IMR-90 (cell line): ENCODE measurements at regions not wholly inside any gene's neighbourhood (a gene's known extent, or its start where the extent isn't known, plus 50 kb on each side); places are given as distances from the start of the nearest gene placed in this dataset.

Experiments
- ATAC-seq: fragments of 200-7000 bp; cut with Tn5 transposase; 2 replicates; pipeline ENCODE4 v1.9.1; 2020; ENCODE audit warnings: low read depth, mild to moderate bottlenecking, moderate library complexity
- BruUV-seq: library from RNA; stranded (reverse); fragments of 400-500 nt; replicated peaks from 2 replicates; lab custom pipeline; 2021; lab: Mats Ljungman, UMichigan
- CTCF ChIA-PET: fragments of 300-600 bp; formaldehyde crosslinking; extraction: SDS; loops from one replicate; lab custom pipeline; 2021; ENCODE audit warnings: antibody characterized with exemption; lab: Yijun Ruan, JAX
- POLR2A ChIA-PET: fragments of 300-600 bp; sonication (Branson Sonifier 250); formaldehyde crosslinking; loops from one replicate; lab custom pipeline; 2022; ENCODE audit warnings: antibody characterized with exemption; ENCODE audit not compliant: unreplicated experiment; lab: Charles Lee
- DNase-seq: peaks from one replicate; pipeline ENCODE4 v3.0.0; 2013
- H2AFZ ChIP-seq: replicated peaks from 2 replicates; pipeline ENCODE3; 2013; ENCODE audit warnings: low read length, mild to moderate bottlenecking; ENCODE audit not compliant: poor library complexity
- H2AK5ac ChIP-seq: 2 replicates; pipeline ENCODE4 v1.6.1; 2013; ENCODE audit warnings: low read depth, low read length, inconsistent platforms
- H2AK9ac ChIP-seq: replicated peaks from 2 replicates; pipeline ENCODE3; 2013; ENCODE audit warnings: mild to moderate bottlenecking, low read depth, low read length, moderate library complexity; ENCODE audit not compliant: poor library complexity
- H2BK120ac ChIP-seq: 2 replicates; pipeline ENCODE4 v1.6.1; 2013; ENCODE audit warnings: low read depth, low read length, inconsistent platforms
- H2BK15ac ChIP-seq: 3 replicates; pipeline ENCODE4 v1.6.1; 2013; ENCODE audit warnings: low read depth, low read length, inconsistent platforms
- H2BK20ac ChIP-seq: 2 replicates; pipeline ENCODE4 v1.6.1; 2013; ENCODE audit warnings: low read depth, mild to moderate bottlenecking, inconsistent platforms, low read length, moderate library complexity
- H2BK5ac ChIP-seq: 2 replicates; pipeline ENCODE4 v1.6.1; 2013; ENCODE audit warnings: mild to moderate bottlenecking, low read depth, low read length, inconsistent platforms; ENCODE audit not compliant: poor library complexity, severe bottlenecking
- H3K14ac ChIP-seq: replicated peaks from 2 replicates; pipeline ENCODE4 v1.6.1; 2013; ENCODE audit warnings: low read depth, low read length, inconsistent platforms
- H3K18ac ChIP-seq: 2 replicates; pipeline ENCODE4 v1.6.1; 2013; ENCODE audit warnings: low read depth, low read length, control low read depth
- H3K23ac ChIP-seq: 2 replicates; pipeline ENCODE4 v1.6.1; 2013; ENCODE audit warnings: low read depth, low read length, inconsistent platforms
- H3K27ac ChIP-seq: 2 replicates; pipeline ENCODE4 v1.5.1; 2013; ENCODE audit warnings: mild to moderate bottlenecking, control low read depth, low read length; ENCODE audit not compliant: insufficient read depth
- H3K27me3 ChIP-seq: 2 replicates; pipeline ENCODE4 v1.6.1; 2013; ENCODE audit warnings: low read length; ENCODE audit not compliant: control insufficient read depth, insufficient read depth
- H3K36me3 ChIP-seq: 2 replicates; pipeline ENCODE4 v1.6.1; 2013; ENCODE audit warnings: low read length, mixed read lengths; ENCODE audit not compliant: control insufficient read depth, insufficient read depth
- H3K4ac ChIP-seq: 2 replicates; pipeline ENCODE4 v1.6.1; 2013; ENCODE audit warnings: low read depth, low read length, inconsistent platforms
- H3K4me1 ChIP-seq: 2 replicates; pipeline ENCODE4 v1.6.1; 2013; ENCODE audit warnings: low read length, mixed read lengths; ENCODE audit not compliant: control insufficient read depth, insufficient read depth
- H3K4me2 ChIP-seq: 2 replicates; pipeline ENCODE4 v1.6.1; 2013; ENCODE audit warnings: low read depth, mild to moderate bottlenecking, control low read depth, low read length, moderate library complexity
- H3K4me3 ChIP-seq: 2 replicates; pipeline ENCODE4 v1.5.1; 2013; ENCODE audit warnings: low read depth, mild to moderate bottlenecking, control low read depth, low read length, moderate library complexity; ENCODE audit not compliant: insufficient read depth
- H3K56ac ChIP-seq: 2 replicates; pipeline ENCODE4 v1.6.1; 2013; ENCODE audit warnings: low read length, inconsistent platforms; ENCODE audit not compliant: insufficient read depth; ENCODE audit errors: extremely low read depth
- H3K79me1 ChIP-seq, 2 experiments: 2 replicates each; pipeline ENCODE4 v1.6.1; 2013; ENCODE audit warnings: low read length in 2 of 2, inconsistent platforms in 1 of 2, low read depth in 1 of 2
- H3K9ac ChIP-seq: 2 replicates; pipeline ENCODE4 v1.6.1; 2013; ENCODE audit warnings: low read depth, low read length, control low read depth
- H3K9me1 ChIP-seq: 2 replicates; pipeline ENCODE4 v1.6.1; 2013; ENCODE audit warnings: low read length, inconsistent platforms; ENCODE audit not compliant: insufficient read depth
- H3K9me3 ChIP-seq: 2 replicates; pipeline ENCODE4 v1.6.1; 2013; ENCODE audit warnings: low read length; ENCODE audit not compliant: control insufficient read depth, insufficient read depth
- H4K20me1 ChIP-seq: 2 replicates; pipeline ENCODE4 v1.6.1; 2013; ENCODE audit warnings: low read length, inconsistent platforms; ENCODE audit not compliant: insufficient read depth
- H4K5ac ChIP-seq: 2 replicates; pipeline ENCODE4 v1.6.1; 2013; ENCODE audit warnings: mild to moderate bottlenecking, low read depth, low read length, control low read depth
- H4K8ac ChIP-seq, 2 experiments: 2 replicates each; pipeline ENCODE4 v1.6.1; 2013; ENCODE audit warnings: low read depth in 2 of 2, low read length in 2 of 2, control low read depth in 1 of 2, inconsistent platforms in 1 of 2
- H4K91ac ChIP-seq: 2 replicates; pipeline ENCODE4 v1.6.1; 2013; ENCODE audit warnings: low read depth, low read length, inconsistent platforms; ENCODE audit not compliant: insufficient read depth
- CHD1 ChIP-seq: IDR thresholded peaks from 2 replicates; pipeline ENCODE4 v1.6.1; 2012; ENCODE audit warnings: low read depth, low read length, improper control_type of control experiment
- CTCF ChIP-seq: conservative IDR thresholded peaks from 2 replicates; pipeline ENCODE4 v1.5.1; 2012; ENCODE audit warnings: mild to moderate bottlenecking, low read depth, low read length, improper control_type of control experiment
- ELK1 ChIP-seq: fragments of 150-350 bp; IDR thresholded peaks from 2 replicates; pipeline ENCODE4 v1.6.1; 2016; ENCODE audit warnings: low read depth, mild to moderate bottlenecking, low read length, moderate library complexity, borderline replicate concordance
- MAZ ChIP-seq: IDR thresholded peaks from 2 replicates; pipeline ENCODE4 v1.6.1; 2012; ENCODE audit warnings: low read depth, mild to moderate bottlenecking, low read length, improper control_type of control experiment, moderate library complexity, borderline replicate concordance
- SMC3 ChIP-seq: fragments of 150-350 bp; IDR thresholded peaks from 2 replicates; pipeline ENCODE4 v1.6.1; 2016; ENCODE audit warnings: low read depth, mild to moderate bottlenecking, antibody characterized with exemption, low read length, moderate library complexity
- USF2 ChIP-seq: fragments of 150-350 bp; IDR thresholded peaks from 2 replicates; pipeline ENCODE4 v1.6.1; 2017; ENCODE audit warnings: mild to moderate bottlenecking, antibody characterized with exemption, low read length, low read depth
- WGBS, 2 experiments: methylation state at CpG; one replicate each; pipeline versions ENCODE4 v1.1.5 to v1.1.7; 2013; ENCODE audit warnings: missing lambda C conversion rate in 2 of 2; ENCODE audit not compliant: insufficient read length in 1 of 2; ENCODE audit errors: extremely low coverage in 2 of 2; 5-methylcytosine and 5-hydroxymethylcytosine counted together
- dilution Hi-C: fragments of 300-500 bp; cut with HindIII; formaldehyde crosslinking; loops from one replicate; pipeline ENCODE4 v1.14.3; 2018; ENCODE audit warnings: low sequenced_read_pairs; ENCODE audit not compliant: unreplicated experiment
- in situ Hi-C: fragments of 300-500 bp; cut with MboI; formaldehyde crosslinking; loops from 3 replicates; pipeline ENCODE4 v1.14.3; 2019; ENCODE audit warnings: low sequenced_read_pairs, inconsistent platforms, mixed read lengths
- intact Hi-C: fragments of 100-400 bp; cut with micrococcal nuclease; formaldehyde crosslinking; loops from 2 replicates; pipeline ENCODE4 v1.10.0; 2022

GRCh38 chr6:63425493-63425892 lies 105.7 kb upstream of the LGSN start:
- H3K9me3 ChIP-seq: no peaks in the 10 kb centered on the region

More at GRCh38 chr6:63425493-63425892, 105.7 kb upstream of the LGSN start:
- dilution Hi-C loops (no loop called here), in situ Hi-C loops (no loop called here), intact Hi-C loops (no loop called here)
- CTCF ChIA-PET: no interaction called here
- Histone ChIP-seq H4K20me1 (no peaks in the 10 kb centered on the region), H3K4me1 (no peaks in the 10 kb centered on the region), H3K4me3 (no peak overlapping the region), H3K36me3 (no peaks in the 10 kb centered on the region), H2BK5ac (no peak overlapping the region), H3K9ac (no peak overlapping the region), H3K4me2 (no peak overlapping the region), H2BK20ac (no peak overlapping the region), H3K9me1 (no peaks in the 10 kb centered on the region), H4K8ac (no peak overlapping the region), H3K79me1 (no peaks in the 10 kb centered on the region), H2AFZ (no peak overlapping the region), H3K18ac (no peak overlapping the region), H3K56ac (no peak overlapping the region), H3K14ac (no peak overlapping the region), H3K23ac (no peak overlapping the region), H3K27ac (no peak overlapping the region), H2BK120ac (no peak overlapping the region), H2BK15ac (no peak overlapping the region), H2AK5ac (no peak overlapping the region), H4K5ac (no peak overlapping the region), H3K27me3 (no peaks in the 10 kb centered on the region), H2AK9ac (no peak overlapping the region), H3K4ac (no peak overlapping the region), H4K91ac (no peak overlapping the region)
- BruUV-seq: no TSS peak
- DNase-seq (no peak), ATAC-seq (no peak)
- no CpG with 5 or more reads among the region's 2 CpGs for WGBS, 2 experiments
- TF ChIP-seq SMC3 (no peak), USF2 (no peak), CHD1 (no peak), MAZ (no peak), ELK1 (no peak), CTCF (no peak)
- POLR2A ChIA-PET: no interaction called here
